Testis (tissue), 2 donors: ENCODE measurements at regions not wholly inside any gene's neighbourhood (a gene's known extent, or its start where the extent isn't known, plus 50 kb on each side); places are given as distances from the start of the nearest gene placed in this dataset.
A peak's percentile ranks its signal among the peaks of the same experiment; 100 is the strongest.

ENCODE experiments used
- DNase-seq: peaks from one replicate; pipeline ENCODE4 v3.0.0-alpha.2; 2019
- H3K27ac ChIP-seq, 2 donors: fragments of 200-600 bp; sonication (generic); one replicate each; pipeline ENCODE4 v1.5.1; 2019
- H3K27me3 ChIP-seq: fragments of 200-600 bp; sonication (generic); one replicate; pipeline ENCODE4 v1.5.1; 2019
- H3K36me3 ChIP-seq: fragments of 200-600 bp; sonication (generic); one replicate; pipeline ENCODE4 v1.5.1; 2017; ENCODE audit warnings: low read depth; ENCODE audit errors: missing control alignments
- H3K4me1 ChIP-seq: fragments of 200-600 bp; sonication (generic); one replicate; pipeline ENCODE4 v1.5.1; 2019
- H3K4me3 ChIP-seq, 2 donors: fragments of 200-600 bp; sonication (generic); one replicate each; pipeline ENCODE4 v1.5.1; 2017 to 2019
- H3K9me3 ChIP-seq: fragments of 200-600 bp; sonication (generic); one replicate; pipeline ENCODE4 v1.5.1; 2017
- POLR2A ChIP-seq: fragments of 450-650 bp; IDR thresholded peaks from one replicate; pipeline ENCODE4 v1.6.1; 2017; ENCODE audit warnings: antibody characterized with exemption, mild to moderate bottlenecking, moderate library complexity
- WGBS, 2 donors: methylation state at CpG; one replicate each; pipeline ENCODE4 v1.1.5; 2018; 5-methylcytosine and 5-hydroxymethylcytosine counted together
- intact Hi-C: fragments of 100-400 bp; cut with DNase I; formaldehyde crosslinking; loops from one replicate; pipeline ENCODE4 v1.15.1; 2023; ENCODE audit warnings: low total_unique reads
- TF ChIP-seq, protein P1 (sequence below), 3 experiments: fragments of 450-650 bp in 2 of 3; fragments of 200-600 bp in 1 of 3; sonication (generic) in 1 of 3; IDR thresholded peaks; one replicate each; pipeline ENCODE4 v1.5.1; 2016 to 2019; ENCODE audit warnings: antibody characterized with exemption in 3 of 3, mild to moderate bottlenecking in 2 of 3, moderate library complexity in 1 of 3

DNA sequence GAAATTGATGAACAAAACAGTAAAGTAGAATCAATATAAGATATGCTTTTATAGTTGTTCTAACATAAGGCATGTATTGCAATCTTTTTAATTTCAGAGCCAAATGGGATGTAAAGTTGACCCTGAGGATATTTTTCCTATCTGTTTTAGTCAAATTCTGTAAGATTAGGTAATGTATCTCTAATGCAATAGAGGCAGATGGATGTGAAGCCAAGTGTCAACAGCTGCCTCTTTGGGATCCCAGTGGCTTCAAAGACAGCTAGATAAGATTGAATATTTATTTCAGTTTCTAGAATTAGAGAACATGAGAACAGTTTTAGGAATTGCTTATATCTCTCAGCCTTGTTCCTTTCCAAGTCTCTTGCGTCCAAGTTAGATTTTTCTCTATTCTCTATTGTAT is 208.3 kb downstream of the DNAJB9 start:
- no peak for DNase-seq
- Histone ChIP-seq H3K4me1 (no peaks in the 10 kb centered on the region), H3K27me3 (no peaks in the 10 kb centered on the region), H3K9me3 (no peaks in the 10 kb centered on the region), H3K4me3 (no peak overlapping the region), H3K27ac (no peak overlapping the region), H3K36me3 (no peaks in the 10 kb centered on the region)
- TF ChIP-seq POLR2A, result no peak
- TF ChIP-seq, protein P1, sequence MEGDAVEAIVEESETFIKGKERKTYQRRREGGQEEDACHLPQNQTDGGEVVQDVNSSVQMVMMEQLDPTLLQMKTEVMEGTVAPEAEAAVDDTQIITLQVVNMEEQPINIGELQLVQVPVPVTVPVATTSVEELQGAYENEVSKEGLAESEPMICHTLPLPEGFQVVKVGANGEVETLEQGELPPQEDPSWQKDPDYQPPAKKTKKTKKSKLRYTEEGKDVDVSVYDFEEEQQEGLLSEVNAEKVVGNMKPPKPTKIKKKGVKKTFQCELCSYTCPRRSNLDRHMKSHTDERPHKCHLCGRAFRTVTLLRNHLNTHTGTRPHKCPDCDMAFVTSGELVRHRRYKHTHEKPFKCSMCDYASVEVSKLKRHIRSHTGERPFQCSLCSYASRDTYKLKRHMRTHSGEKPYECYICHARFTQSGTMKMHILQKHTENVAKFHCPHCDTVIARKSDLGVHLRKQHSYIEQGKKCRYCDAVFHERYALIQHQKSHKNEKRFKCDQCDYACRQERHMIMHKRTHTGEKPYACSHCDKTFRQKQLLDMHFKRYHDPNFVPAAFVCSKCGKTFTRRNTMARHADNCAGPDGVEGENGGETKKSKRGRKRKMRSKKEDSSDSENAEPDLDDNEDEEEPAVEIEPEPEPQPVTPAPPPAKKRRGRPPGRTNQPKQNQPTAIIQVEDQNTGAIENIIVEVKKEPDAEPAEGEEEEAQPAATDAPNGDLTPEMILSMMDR (IDR thresholded peaks at IDR 0.05), result no peak
- intact Hi-C loops, result no loop called here
- WGBS, 2 donors, result 63 to 77% methylated on average over 1 of the region's 1 CpG

DNA sequence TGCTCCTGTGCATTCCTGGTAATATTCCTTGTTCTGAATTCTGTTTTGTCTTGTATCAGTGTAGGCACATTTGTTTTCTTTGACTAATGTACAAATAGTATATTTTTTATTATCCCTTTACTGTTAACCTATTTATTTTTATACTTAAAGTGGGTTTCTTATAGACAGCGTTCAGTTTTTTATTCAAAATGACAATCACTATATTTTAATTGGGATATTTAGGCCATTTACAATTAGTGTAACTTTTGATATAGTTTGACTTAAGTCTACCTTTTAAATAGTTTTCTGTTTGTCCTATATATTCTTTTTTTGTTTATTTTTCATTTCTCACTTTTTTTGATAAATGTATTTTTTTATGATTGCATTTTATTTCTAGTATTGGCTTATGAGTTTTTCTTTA is 219.8 kb downstream of the DNAJB9 start:
- no peaks in the 10 kb centered on the region for H3K27me3 ChIP-seq
- no peak overlapping the region for H3K4me3 ChIP-seq
- H3K9me3 ChIP-seq, result no peaks in the 10 kb centered on the region
- no peak for DNase-seq
- H3K4me1 ChIP-seq, result no peaks in the 10 kb centered on the region
- WGBS, 2 donors, result 100% methylated on average over 1 of the region's 1 CpG
- no peaks in the 10 kb centered on the region for H3K36me3 ChIP-seq
- intact Hi-C loops, result no loop called here
- no peak for TF ChIP-seq POLR2A
- TF ChIP-seq, protein P1 (IDR thresholded peaks at IDR 0.05), result no peak
- no peak overlapping the region for H3K27ac ChIP-seq

DNA sequence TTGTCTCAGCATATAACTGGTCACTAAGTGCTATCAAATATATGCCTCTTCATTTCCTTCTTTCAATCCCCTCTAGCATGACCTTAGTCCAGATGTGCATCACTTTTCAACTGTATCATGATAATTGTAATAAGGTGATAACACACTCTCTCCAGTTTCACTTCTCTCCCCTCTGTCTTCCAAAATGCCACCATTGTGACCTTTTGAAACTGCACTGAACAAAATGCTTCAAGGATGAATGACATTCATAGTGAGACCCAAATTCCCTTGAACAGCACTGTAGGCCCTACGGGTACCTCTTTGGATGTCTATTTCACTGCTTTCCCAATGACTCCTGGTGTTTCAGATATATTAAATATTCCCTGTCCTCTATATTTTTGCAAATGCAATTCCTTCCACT is 224.8 kb downstream of the DNAJB9 start:
- TF ChIP-seq POLR2A, result no peak
- TF ChIP-seq, protein P1 (IDR thresholded peaks at IDR 0.05), result no peak
- intact Hi-C loops, result no loop called here
- no peaks in the 10 kb centered on the region for H3K4me1 ChIP-seq
- no peak overlapping the region for H3K27ac ChIP-seq
- H3K9me3 ChIP-seq, result no peaks in the 10 kb centered on the region
- no peak overlapping the region for H3K4me3 ChIP-seq
- DNase-seq, result no peak
- H3K36me3 ChIP-seq, result no peaks in the 10 kb centered on the region
- H3K27me3 ChIP-seq, result no peaks in the 10 kb centered on the region
- 91 to 93% methylated on average over 1 of the region's 1 CpG for WGBS, 2 donors

DNA sequence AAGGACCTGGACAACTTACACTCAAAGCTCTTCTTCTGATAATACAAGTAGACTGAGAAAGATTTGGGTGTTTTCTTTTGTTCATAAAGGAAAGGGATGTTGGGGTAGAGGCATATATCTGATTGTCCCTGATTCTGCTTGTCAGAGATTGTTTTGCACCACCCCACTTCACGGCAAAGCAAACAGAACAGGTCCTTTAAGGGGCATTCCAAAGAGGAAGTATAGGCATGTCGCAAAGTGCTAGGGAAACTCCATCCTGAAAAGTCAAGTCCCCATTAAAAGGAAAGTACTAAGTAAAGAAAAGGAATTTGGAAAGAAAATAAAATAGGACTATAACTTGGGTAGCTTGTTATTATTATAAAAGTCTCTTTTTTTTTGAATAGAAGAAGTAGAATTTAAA is 233.0 kb downstream of the DNAJB9 start:
- no peak for DNase-seq
- WGBS, 2 donors, result 65 to 83% methylated on average over 2 of the region's 2 CpGs
- Histone ChIP-seq H3K4me3 (no peak overlapping the region), H3K9me3 (no peaks in the 10 kb centered on the region), H3K27ac (no peak overlapping the region), H3K4me1 (no peaks in the 10 kb centered on the region), H3K27me3 (no peaks in the 10 kb centered on the region), H3K36me3 (no peaks in the 10 kb centered on the region)
- intact Hi-C loops, result no loop called here
- TF ChIP-seq, protein P1 (IDR thresholded peaks at IDR 0.05), result no peak
- TF ChIP-seq POLR2A, result no peak

DNA sequence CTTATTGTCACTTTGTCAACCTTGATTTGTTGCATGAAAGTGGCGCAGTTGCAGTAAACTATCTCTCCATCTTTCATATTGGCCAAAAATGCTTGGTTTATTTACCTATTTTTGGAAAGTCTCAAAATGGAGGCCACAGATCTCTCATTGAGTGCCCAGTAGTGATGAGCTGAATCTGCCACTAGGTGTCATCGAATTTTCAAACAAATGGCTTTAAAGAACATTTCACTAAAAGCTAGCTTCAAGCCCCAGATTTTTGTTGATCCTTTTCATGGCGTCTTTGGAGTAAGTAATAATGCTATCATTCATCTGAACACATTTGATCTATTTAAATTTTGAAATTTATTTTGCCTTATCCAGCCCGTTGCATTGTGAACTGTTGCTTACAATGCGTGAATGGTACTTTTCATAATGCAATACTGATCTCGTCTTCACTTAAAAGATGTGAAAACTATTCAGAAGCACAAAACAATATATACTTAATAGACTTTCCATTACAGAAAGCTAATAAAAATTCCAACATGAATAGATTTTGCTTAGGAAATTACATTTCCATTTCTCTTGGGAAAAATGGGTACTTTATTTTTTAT is 236.2 kb downstream of the DNAJB9 start:
- intact Hi-C loops, result no loop called here
- Histone ChIP-seq H3K9me3 (no peaks in the 10 kb centered on the region), H3K4me3 (no peak overlapping the region), H3K27me3 (no peaks in the 10 kb centered on the region), H3K36me3 (no peaks in the 10 kb centered on the region), H3K4me1 (no peaks in the 10 kb centered on the region), H3K27ac (no peak overlapping the region)
- TF ChIP-seq, protein P1 (IDR thresholded peaks at IDR 0.05), result peak in 1 of 3 experiments; percentile 33
- TF ChIP-seq POLR2A, result no peak
- DNase-seq, result peak; percentile 16
- 70 to 78% methylated on average over 6 of the region's 6 CpGs for WGBS, 2 donors
